Sigmoid colon (tissue), 6 donors: ENCODE measurements at regions not wholly inside any gene's neighbourhood (a gene's known extent, or its start where the extent isn't known, plus 50 kb on each side); places are given as distances from the start of the nearest gene placed in this dataset.

Experiments used
- DNase-seq: peaks from one replicate; pipeline ENCODE4 v3.0.0-alpha.2; 2019
- H3K27ac ChIP-seq, 4 donors: fragments of 200-600 bp; sonication (generic); one replicate each; pipeline ENCODE4 v1.5.1; 2016 to 2019; ENCODE audit warnings: mild to moderate bottlenecking in 1 of 4
- H3K27me3 ChIP-seq, 3 donors: fragments of 200-600 bp; sonication (generic); one replicate each; pipeline ENCODE4 v1.5.1; 2019; ENCODE audit warnings: mild to moderate bottlenecking in 1 of 3
- H3K36me3 ChIP-seq, 4 donors: fragments of 200-600 bp; sonication (generic); one replicate each; pipeline ENCODE4 v1.5.1; 2016 to 2019
- H3K4me1 ChIP-seq, 4 donors: fragments of 200-600 bp; sonication (generic); one replicate each; pipeline ENCODE4 v1.5.1; 2017 to 2019
- H3K4me3 ChIP-seq, 4 donors: fragments of 200-600 bp; sonication (generic); one replicate each; pipeline ENCODE4 v1.5.1; 2017 to 2019; ENCODE audit warnings: mild to moderate bottlenecking in 2 of 4, moderate library complexity in 1 of 4
- H3K9me3 ChIP-seq, 4 donors: fragments of 200-600 bp in 3 of 4; sonication (generic) in 3 of 4; one replicate each; pipeline versions ENCODE4 v1.5.1 to v1.6.1; 2013 to 2019
- EP300 ChIP-seq, 4 donors: sonication (generic); formaldehyde crosslinking; IDR thresholded peaks; one replicate each; pipeline ENCODE4 v1.6.1; 2017; ENCODE audit warnings: antibody characterized with exemption in 4 of 4
- POLR2A ChIP-seq, 2 donors: fragments of 450-650 bp; IDR thresholded peaks; one replicate each; pipeline ENCODE4 v1.6.1; 2016; ENCODE audit warnings: antibody characterized with exemption in 2 of 2, mild to moderate bottlenecking in 2 of 2, moderate library complexity in 2 of 2
- POLR2AphosphoS5 ChIP-seq, 4 donors: sonication (generic); formaldehyde crosslinking; IDR thresholded peaks; one replicate each; pipeline ENCODE4 v1.6.1; 2017; ENCODE audit warnings: antibody characterized with exemption in 4 of 4
- WGBS, 2 donors: extraction: QIAGEN DNeasy Blood & Tissue Kit; methylation state at CpG; one replicate each; pipeline ENCODE4 v1.1.7; 2013; 5-methylcytosine and 5-hydroxymethylcytosine counted together
- intact Hi-C: fragments of 100-400 bp; cut with DNase I; formaldehyde crosslinking; loops from one replicate; pipeline ENCODE4 v1.15.1; 2023
- TF ChIP-seq, protein P1 (sequence below), 4 experiments: fragments of 450-650 bp in 3 of 4; fragments of 200-600 bp in 1 of 4; IDR thresholded peaks; one replicate each; pipeline ENCODE4 v1.5.1; 2016 to 2019; ENCODE audit warnings: antibody characterized with exemption in 4 of 4, mild to moderate bottlenecking in 3 of 4, moderate library complexity in 2 of 4
- donor health status: healthy with polysubstance abuse.
- donor health status: healthy.

DNA sequence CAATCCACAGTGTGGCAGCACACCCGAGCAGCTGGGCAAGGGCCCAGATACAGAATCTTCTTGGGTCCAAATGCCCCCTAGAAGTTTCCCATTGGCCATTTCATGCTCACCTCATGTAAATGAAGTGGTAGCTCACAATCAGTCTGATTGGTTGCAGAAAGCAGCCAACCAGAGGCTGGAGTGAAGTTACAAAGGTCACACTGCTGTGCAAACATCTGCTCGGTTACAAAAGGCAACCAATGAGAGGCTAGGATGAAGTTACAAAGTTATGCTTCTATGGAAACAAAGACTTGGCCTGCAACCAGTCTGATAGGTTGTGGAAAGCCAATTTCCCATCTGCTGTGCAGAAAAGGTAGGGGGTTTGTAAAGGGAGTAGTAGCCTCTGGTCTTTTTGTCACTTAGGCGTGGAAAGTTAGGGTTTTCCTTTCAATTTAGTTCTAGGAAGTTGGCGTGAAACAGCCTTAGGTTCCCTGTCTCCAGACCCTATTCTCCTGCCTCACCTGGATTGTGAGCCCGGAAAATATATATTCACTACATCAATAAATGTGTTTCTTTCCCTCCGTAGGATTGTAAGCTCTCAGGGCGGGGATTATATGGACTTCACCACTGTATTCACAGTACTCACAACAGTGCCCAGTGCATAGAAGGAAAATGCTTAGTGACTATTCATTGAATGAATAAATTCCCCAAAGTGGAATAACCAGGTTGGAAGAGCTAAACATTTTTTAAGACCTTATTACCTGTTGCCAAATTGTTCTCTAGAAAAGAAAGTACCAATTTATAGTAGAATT lies 91.9 kb downstream of the URB2 start:
- no peaks in the 10 kb centered on the region for H3K36me3 ChIP-seq
- no peak for DNase-seq
- H3K27me3 ChIP-seq, result no peaks in the 10 kb centered on the region
- peaks cover 0 to 4% (median 0%) of the 10 kb centered on the region in 4 donors for H3K9me3 ChIP-seq
- 38 to 74% methylated on average over 7 of the region's 7 CpGs for WGBS, 2 donors
- no peaks in the 10 kb centered on the region for H3K4me1 ChIP-seq
- H3K4me3 ChIP-seq, result no peak overlapping the region
- no peak overlapping the region for H3K27ac ChIP-seq
- TF ChIP-seq, protein P1, sequence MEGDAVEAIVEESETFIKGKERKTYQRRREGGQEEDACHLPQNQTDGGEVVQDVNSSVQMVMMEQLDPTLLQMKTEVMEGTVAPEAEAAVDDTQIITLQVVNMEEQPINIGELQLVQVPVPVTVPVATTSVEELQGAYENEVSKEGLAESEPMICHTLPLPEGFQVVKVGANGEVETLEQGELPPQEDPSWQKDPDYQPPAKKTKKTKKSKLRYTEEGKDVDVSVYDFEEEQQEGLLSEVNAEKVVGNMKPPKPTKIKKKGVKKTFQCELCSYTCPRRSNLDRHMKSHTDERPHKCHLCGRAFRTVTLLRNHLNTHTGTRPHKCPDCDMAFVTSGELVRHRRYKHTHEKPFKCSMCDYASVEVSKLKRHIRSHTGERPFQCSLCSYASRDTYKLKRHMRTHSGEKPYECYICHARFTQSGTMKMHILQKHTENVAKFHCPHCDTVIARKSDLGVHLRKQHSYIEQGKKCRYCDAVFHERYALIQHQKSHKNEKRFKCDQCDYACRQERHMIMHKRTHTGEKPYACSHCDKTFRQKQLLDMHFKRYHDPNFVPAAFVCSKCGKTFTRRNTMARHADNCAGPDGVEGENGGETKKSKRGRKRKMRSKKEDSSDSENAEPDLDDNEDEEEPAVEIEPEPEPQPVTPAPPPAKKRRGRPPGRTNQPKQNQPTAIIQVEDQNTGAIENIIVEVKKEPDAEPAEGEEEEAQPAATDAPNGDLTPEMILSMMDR (IDR thresholded peaks at IDR 0.05), result no peak
- no peak for TF ChIP-seq POLR2AphosphoS5 (IDR thresholded peaks at IDR 0.05)
- TF ChIP-seq POLR2A (IDR thresholded peaks at IDR 0.05), result no peak
- no peak for TF ChIP-seq EP300 (IDR thresholded peaks at IDR 0.05)
- intact Hi-C loops, result no loop called here

DNA sequence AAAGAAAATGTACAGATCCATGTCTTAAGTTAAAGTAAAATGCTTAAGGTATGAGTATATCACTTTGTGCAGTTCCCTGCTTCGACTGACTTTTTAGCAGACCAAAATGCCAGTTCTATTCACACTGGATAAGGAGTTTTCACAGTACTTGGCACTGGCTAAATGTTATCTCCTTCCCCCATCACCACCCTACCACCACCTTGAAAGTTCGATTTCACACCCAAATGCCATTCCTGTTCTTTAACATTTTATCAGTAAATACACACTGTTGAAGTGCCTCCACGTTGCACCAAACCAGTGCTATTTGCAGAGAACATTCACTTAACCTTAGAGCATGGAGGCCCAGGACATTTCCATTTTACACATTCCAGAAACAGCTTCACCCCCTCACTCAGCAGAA lies 100.0 kb downstream of the URB2 start:
- DNase-seq, result no peak
- Histone ChIP-seq H3K36me3 (no peaks in the 10 kb centered on the region), H3K27me3 (no peaks in the 10 kb centered on the region), H3K4me1 (no peaks in the 10 kb centered on the region), H3K9me3 (no peaks in the 10 kb centered on the region), H3K27ac (no peak overlapping the region), H3K4me3 (no peak overlapping the region)
- 69 to 71% methylated on average over 3 of the region's 3 CpGs for WGBS, 2 donors
- TF ChIP-seq, protein P1 (IDR thresholded peaks at IDR 0.05), result no peak
- no peak for TF ChIP-seq POLR2A (IDR thresholded peaks at IDR 0.05)
- TF ChIP-seq EP300 (IDR thresholded peaks at IDR 0.05), result no peak
- TF ChIP-seq POLR2AphosphoS5 (IDR thresholded peaks at IDR 0.05), result no peak
- intact Hi-C loops, result no loop called here

DNA sequence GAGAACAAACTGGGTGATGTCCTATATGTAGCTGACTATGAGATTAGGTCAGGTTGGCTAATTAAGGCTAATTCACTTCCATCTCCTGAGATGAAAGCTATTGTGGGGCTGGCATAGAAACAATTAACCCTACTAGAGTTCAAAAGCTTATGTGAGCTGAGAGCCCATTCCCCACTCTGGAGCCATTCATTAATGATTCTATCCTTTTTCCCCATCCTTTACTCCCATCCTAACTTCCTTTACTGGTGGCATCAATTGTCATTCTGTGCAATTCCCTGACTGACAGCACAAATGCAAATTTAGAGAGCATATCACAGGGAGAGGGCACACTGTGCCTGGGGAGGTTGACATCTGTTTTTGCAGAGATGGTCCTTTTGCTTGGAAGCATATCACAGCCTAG lies 103.9 kb downstream of the URB2 start:
- Histone ChIP-seq H3K4me3 (no peak overlapping the region), H3K36me3 (no peaks in the 10 kb centered on the region), H3K9me3 (no peaks in the 10 kb centered on the region), H3K4me1 (no peaks in the 10 kb centered on the region), H3K27me3 (no peaks in the 10 kb centered on the region), H3K27ac (no peak overlapping the region)
- intact Hi-C loops, result no loop called here
- no peak for DNase-seq
- TF ChIP-seq EP300 (IDR thresholded peaks at IDR 0.05) (no peak), POLR2AphosphoS5 (IDR thresholded peaks at IDR 0.05) (no peak), POLR2A (IDR thresholded peaks at IDR 0.05) (no peak)
- TF ChIP-seq, protein P1 (IDR thresholded peaks at IDR 0.05), result no peak

DNA sequence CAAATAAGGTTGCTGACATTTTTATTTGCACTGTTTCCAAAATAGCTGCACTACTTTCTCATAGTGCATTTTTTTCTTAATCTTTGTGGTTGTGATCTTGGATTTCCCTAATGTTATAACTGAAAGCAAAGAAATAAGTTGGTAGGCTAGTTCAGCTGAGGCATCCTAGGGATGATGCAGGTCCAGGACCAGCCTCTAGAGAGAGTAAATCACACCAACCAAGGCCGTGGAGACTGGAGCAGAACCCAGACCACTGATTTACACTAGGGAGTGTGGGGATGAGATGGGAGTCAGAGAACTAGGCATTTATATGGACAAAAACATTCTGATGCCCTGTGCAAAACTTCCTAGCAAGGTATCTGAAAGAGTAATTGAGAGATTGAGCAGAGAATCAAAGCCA lies 104.5 kb downstream of the URB2 start:
- intact Hi-C loops, result no loop called here
- Histone ChIP-seq H3K27ac (no peak overlapping the region), H3K36me3 (no peaks in the 10 kb centered on the region), H3K9me3 (no peaks in the 10 kb centered on the region), H3K27me3 (no peaks in the 10 kb centered on the region), H3K4me3 (no peak overlapping the region), H3K4me1 (no peaks in the 10 kb centered on the region)
- no peak for DNase-seq
- TF ChIP-seq, protein P1 (IDR thresholded peaks at IDR 0.05), result no peak
- TF ChIP-seq POLR2AphosphoS5 (IDR thresholded peaks at IDR 0.05) (no peak), EP300 (IDR thresholded peaks at IDR 0.05) (no peak), POLR2A (IDR thresholded peaks at IDR 0.05) (no peak)
- 64 to 86% methylated on average over 1 of the region's 1 CpG for WGBS, 2 donors

DNA sequence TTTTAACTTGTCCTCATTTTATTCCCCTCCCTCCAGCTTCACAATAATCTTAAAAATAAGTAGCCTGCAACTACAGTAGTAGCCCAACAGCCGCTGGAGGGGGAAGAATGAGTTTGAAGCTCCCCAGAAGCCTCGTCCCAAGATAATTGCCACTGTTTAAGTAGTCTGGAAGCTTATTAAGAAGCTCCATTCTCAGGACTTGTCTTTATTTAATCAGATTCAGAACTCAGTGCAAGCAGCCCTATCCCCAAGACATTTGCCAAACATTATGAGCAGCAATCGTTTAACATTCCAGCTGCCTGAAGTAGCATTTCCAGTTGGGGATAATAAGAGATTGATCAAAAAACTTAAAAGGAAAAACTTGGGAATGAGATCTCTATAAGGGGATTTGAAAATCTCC lies 106.0 kb downstream of the URB2 start:
- no peak for DNase-seq
- Histone ChIP-seq H3K4me3 (no peak overlapping the region), H3K27me3 (no peaks in the 10 kb centered on the region), H3K27ac (no peak overlapping the region), H3K36me3 (no peaks in the 10 kb centered on the region), H3K4me1 (no peaks in the 10 kb centered on the region), H3K9me3 (peaks cover 0 to 7% (median 0%) of the 10 kb centered on the region in 4 donors)
- TF ChIP-seq POLR2A (IDR thresholded peaks at IDR 0.05) (no peak), EP300 (IDR thresholded peaks at IDR 0.05) (no peak), POLR2AphosphoS5 (IDR thresholded peaks at IDR 0.05) (no peak)
- TF ChIP-seq, protein P1 (IDR thresholded peaks at IDR 0.05), result no peak
- WGBS, 2 donors, result 77 to 78% methylated on average over 3 of the region's 3 CpGs
- intact Hi-C loops, result no loop called here
